ENCODE measurements at regions not wholly inside any gene's neighbourhood (a gene's known extent, or its start where the extent isn't known, plus 50 kb on each side); places are given as distances from the start of the nearest gene placed in this dataset.
"Not testable (repeated sequence)": the region's sequence is repeated elsewhere in the genome, so short reads cannot be mapped to it uniquely, and the experiment has no call there.

GRCh38 chr6:78749326-78749725 lies 118.0 kb upstream of the IRAK1BP1 start (continued):
- no peak for TF ChIP-seq RNF219 (CRISPR knock-in tag; IDR thresholded peaks at IDR 0.05)

- CTCF ChIA-PET (ENCODE audit: low intra/inter-chr PET ratio) = interaction anchor here (0.6 kb wide), 1 partner anchor 1266 kb away, joined by 3 read pairs; no protein-coding TSS in a partner anchor
- H3K27ac ChIP-seq (ENCODE audit: extremely low read depth, low read depth, low read length); FAIRE-seq; H3K36me3 ChIP-seq (ENCODE audit: control insufficient read depth, insufficient read depth, low read length); DNase-seq (ENCODE audit: extremely low read depth in 1 of 4, low spot score in 3 of 4); in situ Hi-C loops (cut with MboI); H3K9ac ChIP-seq (ENCODE audit: insufficient read depth in 1 of 2, low read depth in 2 of 2, low read length in 2 of 2); H4K20me1 ChIP-seq (replicated peaks; ENCODE audit: control insufficient read depth, insufficient read depth, low read length); intact Hi-C loops (cut with micrococcal nuclease); POLR2A ChIA-PET; BruUV-seq (replicated peaks); H3K9me1 ChIP-seq (ENCODE audit: control insufficient read depth, insufficient read depth, low read length); H3K27me3 ChIP-seq (ENCODE audit: control insufficient read depth in 2 of 2, insufficient read depth in 2 of 2, low read length in 2 of 2); H2AFZ ChIP-seq (ENCODE audit: low read depth, low read length); H3K4me2 ChIP-seq (ENCODE audit: insufficient read depth, low read length); ATAC-seq; H3K4me1 ChIP-seq (replicated peaks in 1 of 2; ENCODE audit: control insufficient read depth in 2 of 2, insufficient read depth in 2 of 2, low read length in 2 of 2); H3K9me3 ChIP-seq (replicated peaks; ENCODE audit: control insufficient read depth, insufficient read depth, low read depth, low read length); H3K4me3 ChIP-seq; H3K79me2 ChIP-seq (ENCODE audit: control insufficient read depth, insufficient read depth, low read length): not testable (repeated sequence)
- WGBS (ENCODE audit: insufficient coverage, low coverage, missing lambda C conversion rate) = 0% methylated on average over 13 of the region's 13 CpGs
Measured at GRCh38 chr6:78758297-78758798, 109.0 kb upstream of the IRAK1BP1 start.

- Histone ChIP-seq H3K9me3 (replicated peaks; ENCODE audit: control insufficient read depth, insufficient read depth, low read depth, low read length) (no peaks in the 10 kb centered on the region), H2AFZ (ENCODE audit: low read depth, low read length) (no peak overlapping the region), H3K4me2 (ENCODE audit: insufficient read depth, low read length) (no peak overlapping the region), H3K9ac (ENCODE audit: insufficient read depth in 1 of 2, low read depth in 2 of 2, low read length in 2 of 2) (no peak overlapping the region), H3K27me3 (ENCODE audit: control insufficient read depth in 2 of 2, insufficient read depth in 2 of 2, low read length in 2 of 2) (no peaks in the 10 kb centered on the region), H3K27ac (ENCODE audit: extremely low read depth, low read depth, low read length) (no peak overlapping the region), H3K79me2 (ENCODE audit: control insufficient read depth, insufficient read depth, low read length) (no peaks in the 10 kb centered on the region), H3K36me3 (ENCODE audit: control insufficient read depth, insufficient read depth, low read length) (no peaks in the 10 kb centered on the region), H3K4me1 (replicated peaks in 1 of 2; ENCODE audit: control insufficient read depth in 2 of 2, insufficient read depth in 2 of 2, low read length in 2 of 2) (no peaks in the 10 kb centered on the region), H3K4me3 (no peak overlapping the region), H4K20me1 (replicated peaks; ENCODE audit: control insufficient read depth, insufficient read depth, low read length) (no peaks in the 10 kb centered on the region), H3K9me1 (ENCODE audit: control insufficient read depth, insufficient read depth, low read length) (no peaks in the 10 kb centered on the region)
- ATAC-seq (no peak), FAIRE-seq (no peak), DNase-seq (ENCODE audit: extremely low read depth in 1 of 4, low spot score in 3 of 4) (no peak)
- POLR2A ChIA-PET = no interaction called here
- CTCF ChIA-PET (ENCODE audit: low intra/inter-chr PET ratio) = no interaction called here
- in situ Hi-C loops (cut with MboI) (no loop called here), intact Hi-C loops (cut with micrococcal nuclease) (no loop called here)
- no TSS peak for BruUV-seq (replicated peaks)
- TF ChIP-seq KAT7 (CRISPR knock-in tag; IDR thresholded peaks at IDR 0.05; ENCODE audit: borderline replicate concordance) (no peak), ZNF23 (CRISPR knock-in tag; IDR thresholded peaks at IDR 0.05) (no peak), THAP12 (CRISPR knock-in tag; IDR thresholded peaks at IDR 0.05) (no peak), NFXL1 (CRISPR knock-in tag; IDR thresholded peaks at IDR 0.05) (no peak), NFYB (IDR thresholded peaks at IDR 0.05; ENCODE audit: extremely low read depth, insufficient read length) (no peak), FOXJ2 (tag; IDR thresholded peaks at IDR 0.05) (no peak), PTTG1 (tag; IDR thresholded peaks at IDR 0.05; ENCODE audit: low read depth) (no peak), GATAD2A (IDR thresholded peaks at IDR 0.05) (no peak), TBL1XR1 (IDR thresholded peaks at IDR 0.05; ENCODE audit: low read length in 2 of 2) (no peak), MCM5 (IDR thresholded peaks at IDR 0.05; ENCODE audit: low read depth) (no peak), BRCA1 (IDR thresholded peaks at IDR 0.05) (no peak), BRCA1 (CRISPR knock-in tag; IDR thresholded peaks at IDR 0.05) (no peak)
Measured at GRCh38 chr6:78768271-78768670, 99.1 kb upstream of the IRAK1BP1 start.

Data from K562 (cell line).